Kidney (tissue), 13 donors: ENCODE measurements at regions not wholly inside any gene's neighbourhood (a gene's known extent, or its start where the extent isn't known, plus 50 kb on each side); places are given as distances from the start of the nearest gene placed in this dataset.
A peak's percentile ranks its signal among the peaks of the same experiment; 100 is the strongest.

ENCODE experiments used
- DNase-seq, 5 donors: peaks; one replicate each; pipeline ENCODE4 v3.0.0-alpha.2; 2013 to 2020
- FAIRE-seq: peaks from 2 replicates; lab custom pipeline; 2012; peaks lifted over from hg19 to GRCh38; lab: Jason Lieb, UNC
- H3K27ac ChIP-seq, 2 donors: one replicate each; pipeline ENCODE4 v1.7.0; 2013; ENCODE audit warnings: low read depth in 2 of 2, low read length in 2 of 2, inconsistent platforms in 1 of 2
- H3K27me3 ChIP-seq: one replicate; pipeline ENCODE4 v1.7.1; 2013; ENCODE audit warnings: low read length, inconsistent platforms; ENCODE audit not compliant: control insufficient read depth, insufficient read depth
- H3K36me3 ChIP-seq, 3 donors: one replicate each; pipeline versions ENCODE4 v1.7.0 to v1.7.1; 2013; ENCODE audit warnings: low read length in 3 of 3, control low read depth in 1 of 3, inconsistent platforms in 1 of 3; ENCODE audit not compliant: insufficient read depth in 3 of 3, control insufficient read depth in 2 of 3
- H3K4me1 ChIP-seq, 3 donors: one replicate each; pipeline versions ENCODE4 v1.7.0 to v1.7.1; 2013; ENCODE audit warnings: low read length in 3 of 3, inconsistent platforms in 1 of 3, low read depth in 1 of 3; ENCODE audit not compliant: control insufficient read depth in 2 of 3, insufficient read depth in 2 of 3
- H3K4me3 ChIP-seq, 3 donors: one replicate each; pipeline versions ENCODE4 v1.7.0 to v1.8.1; 2013; ENCODE audit warnings: low read length in 3 of 3, control low read depth in 1 of 3, inconsistent platforms in 1 of 3
- H3K9ac ChIP-seq, 3 donors: one replicate each; pipeline versions ENCODE4 v1.7.0 to v1.7.1; 2013; ENCODE audit warnings: low read length in 3 of 3, control low read depth in 1 of 3, inconsistent platforms in 1 of 3
- H3K9me3 ChIP-seq, 3 donors: one replicate each; pipeline versions ENCODE4 v1.7.0 to v1.7.1; 2013; ENCODE audit warnings: low read length in 3 of 3, control low read depth in 1 of 3, inconsistent platforms in 1 of 3; ENCODE audit not compliant: control insufficient read depth in 2 of 3, insufficient read depth in 1 of 3
- intact Hi-C: fragments of 100-400 bp; cut with DNase I; formaldehyde crosslinking; loops from one replicate; pipeline ENCODE4 v1.11.1; 2022
- TF ChIP-seq, protein P1 (sequence below): IDR thresholded peaks from 3 replicates; pipeline ENCODE4 v1.5.1; 2012; ENCODE audit warnings: mild to moderate bottlenecking, moderate library complexity, borderline replicate concordance; ENCODE audit not compliant: insufficient read depth; ENCODE audit errors: extremely low read depth
- donor health status: control.
- donor health status: control.
- donor health status: control.
- donor health status: control.
- donor health status: control.
- donor health status: DM: yes; HTN: yes; CAD: no.
- donor health status: Normal renal cell carcinoma (clear cell type).

DNA sequence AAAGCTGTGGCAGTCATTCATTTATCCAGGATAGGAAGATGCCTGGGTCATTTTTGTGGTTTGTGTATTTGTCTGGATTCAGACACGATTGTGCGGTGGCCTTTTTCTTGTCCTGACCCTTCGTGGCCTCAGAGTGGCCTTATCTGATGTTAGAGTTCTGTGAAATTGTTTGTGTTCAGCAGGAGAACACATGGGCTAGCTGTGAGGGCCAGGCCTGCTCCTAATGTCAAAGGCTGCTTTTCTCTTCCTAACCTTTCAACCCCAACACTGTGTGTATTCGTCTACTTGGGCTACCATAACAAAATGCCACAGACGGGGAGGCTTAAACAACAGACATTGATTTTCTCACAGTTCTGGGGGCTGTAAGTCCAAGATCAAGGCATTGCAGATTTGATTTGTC, 321.8 kb downstream of the CD83 start:
- TF ChIP-seq, protein P1, sequence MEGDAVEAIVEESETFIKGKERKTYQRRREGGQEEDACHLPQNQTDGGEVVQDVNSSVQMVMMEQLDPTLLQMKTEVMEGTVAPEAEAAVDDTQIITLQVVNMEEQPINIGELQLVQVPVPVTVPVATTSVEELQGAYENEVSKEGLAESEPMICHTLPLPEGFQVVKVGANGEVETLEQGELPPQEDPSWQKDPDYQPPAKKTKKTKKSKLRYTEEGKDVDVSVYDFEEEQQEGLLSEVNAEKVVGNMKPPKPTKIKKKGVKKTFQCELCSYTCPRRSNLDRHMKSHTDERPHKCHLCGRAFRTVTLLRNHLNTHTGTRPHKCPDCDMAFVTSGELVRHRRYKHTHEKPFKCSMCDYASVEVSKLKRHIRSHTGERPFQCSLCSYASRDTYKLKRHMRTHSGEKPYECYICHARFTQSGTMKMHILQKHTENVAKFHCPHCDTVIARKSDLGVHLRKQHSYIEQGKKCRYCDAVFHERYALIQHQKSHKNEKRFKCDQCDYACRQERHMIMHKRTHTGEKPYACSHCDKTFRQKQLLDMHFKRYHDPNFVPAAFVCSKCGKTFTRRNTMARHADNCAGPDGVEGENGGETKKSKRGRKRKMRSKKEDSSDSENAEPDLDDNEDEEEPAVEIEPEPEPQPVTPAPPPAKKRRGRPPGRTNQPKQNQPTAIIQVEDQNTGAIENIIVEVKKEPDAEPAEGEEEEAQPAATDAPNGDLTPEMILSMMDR, result no peak
- no peak overlapping the region for H3K9ac ChIP-seq
- DNase-seq (no peak), FAIRE-seq (no peak)
- H3K27ac ChIP-seq, result no peak overlapping the region
- H3K9me3 ChIP-seq, result no peaks in the 10 kb centered on the region
- no peaks in the 10 kb centered on the region for H3K27me3 ChIP-seq
- intact Hi-C loops, result no loop called here
- H3K4me1 ChIP-seq, result no peaks in the 10 kb centered on the region
- no peak overlapping the region for H3K4me3 ChIP-seq
- H3K36me3 ChIP-seq, result no peaks in the 10 kb centered on the region

DNA sequence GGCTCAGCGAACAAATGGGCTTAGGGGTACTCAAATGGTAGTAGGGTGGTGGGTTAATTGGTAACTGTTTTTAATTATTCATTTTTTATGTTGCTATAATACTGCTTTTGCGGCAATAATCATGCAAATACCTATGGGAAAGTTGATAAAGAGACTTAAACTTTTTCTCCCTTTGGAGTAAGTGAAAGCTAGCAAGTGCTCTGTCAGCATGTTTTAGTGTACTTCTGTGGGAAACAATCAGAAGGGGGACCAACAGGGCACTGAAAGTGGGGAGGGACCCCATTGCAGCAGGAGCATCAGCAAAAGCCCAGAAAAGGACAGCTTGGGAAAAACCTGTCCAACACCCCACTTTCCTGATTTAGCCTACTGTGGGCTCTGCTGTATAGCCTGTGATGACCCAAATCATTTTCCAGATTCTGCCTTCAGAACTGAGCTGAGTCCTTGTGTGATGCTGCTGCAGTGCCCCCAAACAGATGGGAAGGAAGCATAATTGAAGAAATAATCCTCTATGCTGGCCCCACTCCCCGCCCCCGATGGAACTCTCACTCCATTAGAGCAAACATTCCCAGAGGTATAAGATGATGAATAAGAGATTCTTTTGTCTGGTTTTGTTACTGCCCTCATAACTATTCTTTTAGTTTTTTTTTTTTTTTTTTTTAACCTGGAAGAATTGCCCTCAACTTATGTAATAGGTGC, 322.8 kb downstream of the CD83 start:
- DNase-seq, result no peak
- H3K36me3 ChIP-seq, result no peaks in the 10 kb centered on the region
- H3K4me1 ChIP-seq, result no peaks in the 10 kb centered on the region
- H3K4me3 ChIP-seq, result no peak overlapping the region
- TF ChIP-seq, protein P1, result no peak
- H3K9me3 ChIP-seq, result no peaks in the 10 kb centered on the region
- no peaks in the 10 kb centered on the region for H3K27me3 ChIP-seq
- no peak overlapping the region for H3K9ac ChIP-seq
- FAIRE-seq, result no peak
- intact Hi-C loops, result no loop called here
- H3K27ac ChIP-seq, result no peak overlapping the region

DNA sequence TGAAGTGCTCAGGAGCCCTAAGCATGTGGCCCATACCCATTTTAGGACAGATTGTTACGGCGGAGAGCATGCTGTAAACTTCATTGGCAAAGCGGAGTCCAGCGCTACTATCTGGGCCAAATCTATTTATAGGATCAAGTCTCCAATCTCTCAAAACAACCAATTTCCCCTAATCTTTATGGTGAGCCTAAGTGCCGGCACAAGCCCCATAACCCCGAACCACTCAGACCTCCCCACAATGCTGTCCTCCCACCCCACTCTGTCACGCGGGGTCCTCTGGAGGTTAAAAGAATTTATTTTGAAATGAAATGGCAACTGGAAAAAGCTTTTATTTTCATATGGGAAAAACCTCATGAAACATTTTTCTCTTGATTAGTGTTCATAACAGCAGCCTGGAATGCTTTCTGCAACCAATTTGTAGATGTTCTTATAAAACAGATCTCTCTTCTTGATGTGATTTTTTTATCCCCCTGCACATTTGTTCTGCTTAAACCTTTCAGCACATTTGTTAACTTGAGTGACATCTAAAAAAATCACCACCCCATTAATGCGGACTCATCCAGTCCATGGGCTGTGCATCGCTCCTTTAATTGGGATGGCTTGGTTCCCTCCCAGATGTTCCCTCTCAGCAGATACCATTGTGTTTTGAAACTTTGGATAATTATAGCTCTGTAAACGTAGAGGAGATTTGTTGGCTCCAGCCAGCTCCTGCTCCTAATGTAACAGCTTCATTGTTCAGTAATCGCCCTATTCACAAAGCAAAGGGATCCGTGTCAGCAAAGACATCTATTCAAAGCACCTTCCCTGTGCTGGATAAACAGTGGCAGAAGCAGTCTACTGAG, 323.6 kb downstream of the CD83 start:
- FAIRE-seq (no peak), DNase-seq (peak in 1 of 5 donors; percentile 69)
- intact Hi-C loops, result no loop called here
- H3K4me1 ChIP-seq, result no peaks in the 10 kb centered on the region
- no peaks in the 10 kb centered on the region for H3K9me3 ChIP-seq
- no peak overlapping the region for H3K9ac ChIP-seq
- H3K27me3 ChIP-seq, result no peaks in the 10 kb centered on the region
- H3K36me3 ChIP-seq, result no peaks in the 10 kb centered on the region
- no peak overlapping the region for H3K4me3 ChIP-seq
- no peak overlapping the region for H3K27ac ChIP-seq
- TF ChIP-seq, protein P1, result no peak
